Mucosa of stomach (tissue), 1 donor: ENCODE measurements at regions not wholly inside any gene's neighbourhood (a gene's known extent, or its start where the extent isn't known, plus 50 kb on each side); places are given as distances from the start of the nearest gene placed in this dataset.

Source experiments
- H3K27me3 ChIP-seq: one replicate; pipeline ENCODE4 v1.7.0; 2013; ENCODE audit warnings: mild to moderate bottlenecking, low read length; ENCODE audit not compliant: control insufficient read depth, insufficient read depth
- H3K36me3 ChIP-seq: one replicate; pipeline ENCODE4 v1.7.0; 2013; ENCODE audit warnings: low read length; ENCODE audit not compliant: control insufficient read depth, insufficient read depth
- H3K4me1 ChIP-seq: one replicate; pipeline ENCODE4 v1.7.0; 2013; ENCODE audit warnings: mild to moderate bottlenecking, low read length; ENCODE audit not compliant: control insufficient read depth, insufficient read depth
- H3K4me3 ChIP-seq: one replicate; pipeline ENCODE4 v1.7.0; 2013; ENCODE audit warnings: low read length
- H3K9ac ChIP-seq: one replicate; pipeline ENCODE4 v1.7.0; 2013; ENCODE audit warnings: mild to moderate bottlenecking, low read length, moderate library complexity
- H3K9me3 ChIP-seq: one replicate; pipeline ENCODE4 v1.7.0; 2013; ENCODE audit warnings: mild to moderate bottlenecking, low read length, moderate library complexity; ENCODE audit not compliant: control insufficient read depth
- donor health status: Pancreatic carcinoma.

GRCh38 chr2:42864641-42865280 lies 72.4 kb upstream of the HAAO start:
- H3K4me3 ChIP-seq = no peak overlapping the region

GRCh38 chr2:42864222-42864621 lies 71.8 kb upstream of the HAAO start:
- no peak overlapping the region for H3K4me3 ChIP-seq
- peaks cover 7% of the 10 kb centered on the region for H3K4me1 ChIP-seq
- no peaks in the 10 kb centered on the region for H3K36me3 ChIP-seq
- no peaks in the 10 kb centered on the region for H3K27me3 ChIP-seq
- H3K9me3 ChIP-seq = no peaks in the 10 kb centered on the region
- no peak overlapping the region for H3K9ac ChIP-seq

More at GRCh38 chr2:42864641-42865280, 72.4 kb upstream of the HAAO start:
- Histone ChIP-seq H3K36me3 (no peaks in the 10 kb centered on the region), H3K4me1 (peaks cover 7% of the 10 kb centered on the region), H3K27me3 (no peaks in the 10 kb centered on the region), H3K9me3 (no peaks in the 10 kb centered on the region), H3K9ac (no peak overlapping the region)

- no peaks in the 10 kb centered on the region for H3K27me3 ChIP-seq
- peaks cover 7% of the 10 kb centered on the region for H3K4me1 ChIP-seq
- no peaks in the 10 kb centered on the region for H3K9me3 ChIP-seq
- no peak overlapping the region for H3K9ac ChIP-seq
- no peak overlapping the region for H3K4me3 ChIP-seq
- H3K36me3 ChIP-seq = no peaks in the 10 kb centered on the region
These were observed 71.4 kb upstream of the HAAO start for GRCh38 chr2:42863751-42864150.

- no peaks in the 10 kb centered on the region for H3K36me3 ChIP-seq
- H3K4me1 ChIP-seq = peaks cover 7% of the 10 kb centered on the region
- H3K9ac ChIP-seq = no peak overlapping the region
- no peaks in the 10 kb centered on the region for H3K9me3 ChIP-seq
- no peak overlapping the region for H3K4me3 ChIP-seq
- H3K27me3 ChIP-seq = no peaks in the 10 kb centered on the region
These were observed 70.9 kb upstream of the HAAO start for GRCh38 chr2:42863320-42863719.

GRCh38 chr2:42862669-42863185 lies 70.3 kb upstream of the HAAO start:
- no peaks in the 10 kb centered on the region for H3K36me3 ChIP-seq
- peaks cover 7% of the 10 kb centered on the region for H3K4me1 ChIP-seq
- no peaks in the 10 kb centered on the region for H3K9me3 ChIP-seq
- H3K9ac ChIP-seq = no peak overlapping the region
- H3K4me3 ChIP-seq = no peak overlapping the region
- no peaks in the 10 kb centered on the region for H3K27me3 ChIP-seq

GRCh38 chr2:42861321-42861720 lies 68.9 kb upstream of the HAAO start:
- no peaks in the 10 kb centered on the region for H3K4me1 ChIP-seq
- no peak overlapping the region for H3K9ac ChIP-seq

GRCh38 chr2:42860319-42861094 lies 68.1 kb upstream of the HAAO start:
- H3K4me1 ChIP-seq = no peaks in the 10 kb centered on the region

More at GRCh38 chr2:42861321-42861720, 68.9 kb upstream of the HAAO start:
- Histone ChIP-seq H3K27me3 (no peaks in the 10 kb centered on the region), H3K9me3 (no peaks in the 10 kb centered on the region), H3K4me3 (no peak overlapping the region), H3K36me3 (no peaks in the 10 kb centered on the region)

GRCh38 chr2:42859791-42860190 lies 67.4 kb upstream of the HAAO start:
- Histone ChIP-seq H3K4me3 (no peak overlapping the region), H3K36me3 (no peaks in the 10 kb centered on the region), H3K4me1 (no peaks in the 10 kb centered on the region)

More at GRCh38 chr2:42860319-42861094, 68.1 kb upstream of the HAAO start:
- H3K9me3 ChIP-seq = no peaks in the 10 kb centered on the region
- H3K9ac ChIP-seq = no peak overlapping the region
- no peak overlapping the region for H3K4me3 ChIP-seq
- H3K36me3 ChIP-seq = no peaks in the 10 kb centered on the region
- H3K27me3 ChIP-seq = no peaks in the 10 kb centered on the region

GRCh38 chr2:42859006-42859552 lies 66.7 kb upstream of the HAAO start:
- Histone ChIP-seq H3K36me3 (no peaks in the 10 kb centered on the region), H3K9ac (no peak overlapping the region), H3K9me3 (no peaks in the 10 kb centered on the region), H3K4me3 (no peak overlapping the region), H3K27me3 (no peaks in the 10 kb centered on the region), H3K4me1 (no peaks in the 10 kb centered on the region)

More at GRCh38 chr2:42859791-42860190, 67.4 kb upstream of the HAAO start:
- no peaks in the 10 kb centered on the region for H3K9me3 ChIP-seq
- H3K9ac ChIP-seq = no peak overlapping the region
- H3K27me3 ChIP-seq = no peaks in the 10 kb centered on the region

GRCh38 chr2:42858140-42859005 lies 66.0 kb upstream of the HAAO start:
- Histone ChIP-seq H3K4me1 (no peaks in the 10 kb centered on the region), H3K4me3 (no peak overlapping the region), H3K36me3 (no peaks in the 10 kb centered on the region), H3K9me3 (no peaks in the 10 kb centered on the region), H3K9ac (no peak overlapping the region), H3K27me3 (no peaks in the 10 kb centered on the region)

GRCh38 chr2:42856891-42857632 lies 64.7 kb upstream of the HAAO start:
- H3K9me3 ChIP-seq = no peaks in the 10 kb centered on the region
- H3K9ac ChIP-seq = no peak overlapping the region
- no peaks in the 10 kb centered on the region for H3K36me3 ChIP-seq
- H3K27me3 ChIP-seq = no peaks in the 10 kb centered on the region
- H3K4me3 ChIP-seq = no peak overlapping the region
- H3K4me1 ChIP-seq = no peaks in the 10 kb centered on the region
